Skin epidermis (tissue), 12 donors: ENCODE measurements at regions not wholly inside any gene's neighbourhood (a gene's known extent, or its start where the extent isn't known, plus 50 kb on each side); places are given as distances from the start of the nearest gene placed in this dataset.

Source experiments
- H3K27ac ChIP-seq, 21 experiments: fragments of 200-600 bp; sonication (generic) in 11 of 21; one replicate each; pipeline ENCODE4 v1.5.0; 2020; ENCODE audit warnings: mild to moderate bottlenecking in 3 of 21, inconsistent platforms in 2 of 21, moderate library complexity in 2 of 21
- H3K4me3 ChIP-seq, 7 experiments: fragments of 200-600 bp; sonication (generic) in 2 of 7; one replicate each; pipeline ENCODE4 v1.5.0; 2020; ENCODE audit warnings: inconsistent platforms in 2 of 7, mild to moderate bottlenecking in 2 of 7, moderate library complexity in 1 of 7

GRCh38 chr17:52388941-52389340 is 230.4 kb upstream of the CA10 start:
- H3K4me3 ChIP-seq: no peak overlapping the region
- H3K27ac ChIP-seq: no peak overlapping the region

GRCh38 chr17:52384695-52385094 is 226.2 kb upstream of the CA10 start:
- Histone ChIP-seq H3K4me3 (no peak overlapping the region), H3K27ac (no peak overlapping the region)

- Histone ChIP-seq H3K4me3 (no peak overlapping the region), H3K27ac (no peak overlapping the region)
These were observed 225.1 kb upstream of the CA10 start for GRCh38 chr17:52383493-52384100.

GRCh38 chr17:52378860-52379259 is 220.3 kb upstream of the CA10 start:
- H3K27ac ChIP-seq: no peak overlapping the region

GRCh38 chr17:52376137-52376536 is 217.6 kb upstream of the CA10 start:
- Histone ChIP-seq H3K27ac (no peak overlapping the region), H3K4me3 (no peak overlapping the region)

More at GRCh38 chr17:52378860-52379259, 220.3 kb upstream of the CA10 start:
- no peak overlapping the region for H3K4me3 ChIP-seq

GRCh38 chr17:52368886-52369285 is 210.4 kb upstream of the CA10 start:
- no peak overlapping the region for H3K27ac ChIP-seq
- H3K4me3 ChIP-seq: no peak overlapping the region

GRCh38 chr17:52357854-52358253 is 199.3 kb upstream of the CA10 start:
- Histone ChIP-seq H3K4me3 (no peak overlapping the region), H3K27ac (no peak overlapping the region)

- no peak overlapping the region for H3K27ac ChIP-seq
- no peak overlapping the region for H3K4me3 ChIP-seq
These were observed 178.3 kb upstream of the CA10 start for GRCh38 chr17:52336796-52337195.

- Histone ChIP-seq H3K4me3 (no peak overlapping the region), H3K27ac (no peak overlapping the region)
These were observed 147.8 kb upstream of the CA10 start for GRCh38 chr17:52306314-52306713.

- no peak overlapping the region for H3K27ac ChIP-seq
- H3K4me3 ChIP-seq: no peak overlapping the region
These were observed 140.4 kb upstream of the CA10 start for GRCh38 chr17:52298881-52299280.

- Histone ChIP-seq H3K4me3 (no peak overlapping the region), H3K27ac (no peak overlapping the region)
These were observed 138.9 kb upstream of the CA10 start for GRCh38 chr17:52297230-52298010.

GRCh38 chr17:52294301-52294700 is 135.8 kb upstream of the CA10 start:
- Histone ChIP-seq H3K4me3 (no peak overlapping the region), H3K27ac (no peak overlapping the region)

GRCh38 chr17:52287611-52288010 is 129.1 kb upstream of the CA10 start:
- H3K27ac ChIP-seq: no peak overlapping the region
- no peak overlapping the region for H3K4me3 ChIP-seq

- H3K27ac ChIP-seq: no peak overlapping the region
- no peak overlapping the region for H3K4me3 ChIP-seq
These were observed 125.4 kb upstream of the CA10 start for GRCh38 chr17:52283872-52284271.

- Histone ChIP-seq H3K4me3 (no peak overlapping the region), H3K27ac (no peak overlapping the region)
These were observed 118.0 kb upstream of the CA10 start for GRCh38 chr17:52276381-52277008.

GRCh38 chr17:52271781-52272180 is 113.3 kb upstream of the CA10 start:
- H3K27ac ChIP-seq: no peak overlapping the region

GRCh38 chr17:52255347-52255746 is 96.8 kb upstream of the CA10 start:
- Histone ChIP-seq H3K4me3 (no peak overlapping the region), H3K27ac (no peak overlapping the region)

More at GRCh38 chr17:52271781-52272180, 113.3 kb upstream of the CA10 start:
- no peak overlapping the region for H3K4me3 ChIP-seq

GRCh38 chr17:52244689-52245088 is 86.2 kb upstream of the CA10 start:
- Histone ChIP-seq H3K27ac (no peak overlapping the region), H3K4me3 (no peak overlapping the region)

- Histone ChIP-seq H3K27ac (no peak overlapping the region), H3K4me3 (no peak overlapping the region)
These were observed 83.8 kb upstream of the CA10 start for GRCh38 chr17:52242268-52242667.

- H3K27ac ChIP-seq: no peak overlapping the region
- no peak overlapping the region for H3K4me3 ChIP-seq
These were observed 78.6 kb upstream of the CA10 start for GRCh38 chr17:52237151-52237550.

- no peak overlapping the region for H3K4me3 ChIP-seq
- no peak overlapping the region for H3K27ac ChIP-seq
These were observed 77.0 kb upstream of the CA10 start for GRCh38 chr17:52235516-52235915.
